Omental fat pad (tissue), 3 donors: ENCODE measurements at regions not wholly inside any gene's neighbourhood (a gene's known extent, or its start where the extent isn't known, plus 50 kb on each side); places are given as distances from the start of the nearest gene placed in this dataset.

Experiments
- ATAC-seq: fragments of 150-250 bp; one replicate; pipeline ENCODE4 v1.9.1; 2016; ENCODE audit warnings: mild to moderate bottlenecking, moderate library complexity; ENCODE audit not compliant: low FRiP score
- DNase-seq: peaks from one replicate; pipeline ENCODE4 v3.0.0-alpha.2; 2019; ENCODE audit warnings: low spot score
- TF ChIP-seq, protein P1 (sequence below), 3 donors: fragments of 450-650 bp; IDR thresholded peaks; one replicate each; pipeline ENCODE4 v1.5.1; 2016 to 2017; ENCODE audit warnings: antibody characterized with exemption in 3 of 3, mild to moderate bottlenecking in 3 of 3, moderate library complexity in 2 of 3

DNA sequence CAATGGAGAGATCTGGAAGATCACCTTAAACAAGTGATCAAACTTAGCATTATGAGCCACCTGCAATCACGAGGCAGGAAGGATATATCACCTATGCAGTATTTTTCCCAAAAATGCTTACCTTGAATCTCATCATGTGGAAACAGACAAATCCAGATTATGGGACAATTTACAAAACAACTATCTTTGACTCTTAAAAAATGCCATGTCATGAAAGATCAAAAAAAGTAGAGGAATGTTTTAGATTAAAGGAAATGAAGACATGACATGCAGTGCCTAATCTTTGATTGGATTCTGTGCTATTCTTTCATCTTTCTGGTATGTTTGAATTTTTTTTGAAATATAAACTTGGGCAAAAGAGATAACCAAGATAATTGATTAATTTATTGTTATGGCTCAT is 95.9 kb downstream of the KPNA2 start:
- no peak for ATAC-seq
- no peak for DNase-seq
- TF ChIP-seq, protein P1, sequence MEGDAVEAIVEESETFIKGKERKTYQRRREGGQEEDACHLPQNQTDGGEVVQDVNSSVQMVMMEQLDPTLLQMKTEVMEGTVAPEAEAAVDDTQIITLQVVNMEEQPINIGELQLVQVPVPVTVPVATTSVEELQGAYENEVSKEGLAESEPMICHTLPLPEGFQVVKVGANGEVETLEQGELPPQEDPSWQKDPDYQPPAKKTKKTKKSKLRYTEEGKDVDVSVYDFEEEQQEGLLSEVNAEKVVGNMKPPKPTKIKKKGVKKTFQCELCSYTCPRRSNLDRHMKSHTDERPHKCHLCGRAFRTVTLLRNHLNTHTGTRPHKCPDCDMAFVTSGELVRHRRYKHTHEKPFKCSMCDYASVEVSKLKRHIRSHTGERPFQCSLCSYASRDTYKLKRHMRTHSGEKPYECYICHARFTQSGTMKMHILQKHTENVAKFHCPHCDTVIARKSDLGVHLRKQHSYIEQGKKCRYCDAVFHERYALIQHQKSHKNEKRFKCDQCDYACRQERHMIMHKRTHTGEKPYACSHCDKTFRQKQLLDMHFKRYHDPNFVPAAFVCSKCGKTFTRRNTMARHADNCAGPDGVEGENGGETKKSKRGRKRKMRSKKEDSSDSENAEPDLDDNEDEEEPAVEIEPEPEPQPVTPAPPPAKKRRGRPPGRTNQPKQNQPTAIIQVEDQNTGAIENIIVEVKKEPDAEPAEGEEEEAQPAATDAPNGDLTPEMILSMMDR (IDR thresholded peaks at IDR 0.05): no peak

DNA sequence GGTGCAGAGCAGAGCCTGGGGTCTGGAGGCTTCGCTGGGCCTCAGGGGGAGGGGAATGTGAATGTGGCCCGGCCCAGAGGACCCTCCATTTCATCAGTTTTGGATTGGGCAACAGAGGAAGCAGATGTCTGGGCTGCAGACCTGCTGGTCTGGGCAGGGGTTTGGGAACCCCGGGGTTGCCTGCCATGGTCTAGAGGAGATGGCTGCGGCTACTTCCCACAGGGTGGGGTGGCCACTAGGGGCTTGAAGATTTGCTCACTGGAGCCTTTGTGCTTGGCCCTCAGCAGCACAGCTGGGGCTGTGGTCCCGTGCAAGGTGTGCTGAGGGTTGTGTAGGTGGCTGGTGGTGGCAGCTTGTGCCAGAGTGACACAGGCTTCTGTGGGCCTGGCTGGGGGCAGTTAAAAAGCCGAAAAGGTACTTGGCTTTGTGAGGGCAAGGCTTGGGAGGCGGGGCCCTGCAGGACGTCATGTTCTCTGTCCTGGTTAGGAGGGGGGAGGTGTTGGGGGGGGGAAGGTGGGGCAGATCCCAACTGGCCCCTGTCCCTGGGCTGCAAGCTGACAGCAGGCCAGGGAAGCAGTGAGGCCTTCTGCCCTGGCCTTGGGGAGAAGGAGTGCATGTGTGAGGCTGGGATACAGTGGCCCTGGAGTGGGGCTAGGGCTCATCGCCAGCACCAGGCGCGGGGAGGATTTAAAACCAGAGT is 98.0 kb downstream of the KPNA2 start:
- ATAC-seq (no peak), DNase-seq (no peak)
- TF ChIP-seq, protein P1 (IDR thresholded peaks at IDR 0.05): no peak

DNA sequence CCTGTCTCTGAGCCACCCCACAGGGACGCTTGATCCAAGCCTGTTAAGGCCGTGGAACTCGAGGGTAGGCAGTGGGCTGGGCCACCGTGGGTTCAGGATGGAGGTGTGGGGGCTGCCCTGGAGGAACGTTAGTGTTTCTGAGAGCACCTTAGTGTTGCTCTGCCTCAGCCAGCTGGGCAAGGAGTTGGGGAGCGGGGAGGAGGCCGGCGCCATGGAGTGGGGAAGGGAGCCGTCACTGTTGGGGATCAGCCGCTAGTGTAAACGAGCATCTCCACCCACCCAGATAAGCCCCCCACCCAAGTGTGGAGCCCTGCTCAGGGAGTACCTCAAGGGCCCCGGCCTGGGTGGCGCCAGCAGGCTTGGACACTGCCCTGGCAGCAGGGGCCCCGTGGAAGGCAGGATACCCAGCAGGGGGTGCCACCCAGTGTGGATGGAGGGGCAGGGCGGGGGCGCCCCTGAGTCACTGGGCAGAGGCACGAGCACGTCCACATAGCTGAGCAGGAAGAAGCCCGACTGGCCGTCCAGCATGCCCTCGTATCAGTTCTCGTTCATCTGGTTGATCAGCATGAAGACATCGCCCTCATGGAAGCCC is 98.6 kb downstream of the KPNA2 start:
- TF ChIP-seq, protein P1 (IDR thresholded peaks at IDR 0.05): no peak
- ATAC-seq (no peak), DNase-seq (no peak)

- TF ChIP-seq, protein P1 (IDR thresholded peaks at IDR 0.05): no peak
- no peak for ATAC-seq
- DNase-seq: no peak
Observed at GRCh38 chr17:68134731-68135130, 99.2 kb downstream of the KPNA2 start.

DNA sequence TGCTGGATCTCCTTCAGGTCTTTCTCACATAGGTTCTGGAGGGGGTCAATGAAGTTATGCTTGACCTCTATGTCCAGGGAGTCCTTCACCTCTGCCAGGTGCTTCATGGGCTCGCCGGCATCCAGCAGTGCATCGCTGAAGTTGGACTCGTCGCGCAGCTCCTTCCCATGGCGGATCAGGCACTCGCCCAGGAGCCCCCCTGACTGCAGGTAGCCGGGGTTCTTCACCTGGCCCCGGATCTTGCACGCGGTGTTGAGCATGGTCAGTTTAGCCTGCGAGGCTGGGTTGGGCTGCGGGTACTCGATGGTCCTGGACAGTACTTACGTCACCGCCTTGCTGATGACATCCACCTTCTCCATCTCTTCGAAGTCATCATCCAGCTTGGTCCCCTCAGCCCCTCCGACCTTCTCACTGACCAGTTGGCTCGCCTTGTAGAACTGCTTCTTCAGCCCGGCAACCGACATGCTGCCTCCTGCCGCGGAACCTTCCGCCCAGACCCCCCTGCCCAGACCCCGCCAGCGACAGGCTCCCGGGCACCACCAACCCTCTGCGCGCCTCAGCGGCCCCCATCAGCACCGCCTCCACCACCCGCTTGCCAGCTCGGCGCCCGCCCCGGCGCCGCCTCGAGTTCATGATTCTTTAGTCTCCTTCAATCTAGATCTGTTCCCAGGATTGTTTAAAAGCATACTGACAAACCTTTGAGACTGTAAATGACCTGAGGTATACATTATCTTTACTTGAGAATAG is 99.8 kb downstream of the KPNA2 start:
- ATAC-seq (no peak), DNase-seq (no peak)
- TF ChIP-seq, protein P1 (IDR thresholded peaks at IDR 0.05): no peak

- no peak for ATAC-seq
Observed at GRCh38 chr17:68141050-68141449, 105.5 kb downstream of the KPNA2 start.

More at GRCh38 chr17:68141050-68141449, 105.5 kb downstream of the KPNA2 start:
- TF ChIP-seq, protein P1 (IDR thresholded peaks at IDR 0.05): no peak
- no peak for DNase-seq
